Renal cortex interstitium (tissue), 11 donors: ENCODE measurements at regions not wholly inside any gene's neighbourhood (a gene's known extent, or its start where the extent isn't known, plus 50 kb on each side); places are given as distances from the start of the nearest gene placed in this dataset.
"Not testable (repeated sequence)": the region's sequence is repeated elsewhere in the genome, so short reads cannot be mapped to it uniquely, and the experiment has no call there.

ENCODE experiments used
- DNase-seq, 11 donors: peaks; one replicate each; pipeline ENCODE4 v3.0.0-alpha.2; 2013; ENCODE audit warnings: low read depth in 9 of 11, low spot score in 4 of 11; ENCODE audit errors: extremely low read depth in 1 of 11

- no peak for DNase-seq
Measured at GRCh38 chr9:31556667-31557463, 827.6 kb upstream of the ACO1 start.

GRCh38 chr9:31572190-31572589, 812.3 kb upstream of the ACO1 start:
- DNase-seq = not testable (repeated sequence)

GRCh38 chr9:31573561-31573960, 810.9 kb upstream of the ACO1 start:
- DNase-seq = no peak

DNA sequence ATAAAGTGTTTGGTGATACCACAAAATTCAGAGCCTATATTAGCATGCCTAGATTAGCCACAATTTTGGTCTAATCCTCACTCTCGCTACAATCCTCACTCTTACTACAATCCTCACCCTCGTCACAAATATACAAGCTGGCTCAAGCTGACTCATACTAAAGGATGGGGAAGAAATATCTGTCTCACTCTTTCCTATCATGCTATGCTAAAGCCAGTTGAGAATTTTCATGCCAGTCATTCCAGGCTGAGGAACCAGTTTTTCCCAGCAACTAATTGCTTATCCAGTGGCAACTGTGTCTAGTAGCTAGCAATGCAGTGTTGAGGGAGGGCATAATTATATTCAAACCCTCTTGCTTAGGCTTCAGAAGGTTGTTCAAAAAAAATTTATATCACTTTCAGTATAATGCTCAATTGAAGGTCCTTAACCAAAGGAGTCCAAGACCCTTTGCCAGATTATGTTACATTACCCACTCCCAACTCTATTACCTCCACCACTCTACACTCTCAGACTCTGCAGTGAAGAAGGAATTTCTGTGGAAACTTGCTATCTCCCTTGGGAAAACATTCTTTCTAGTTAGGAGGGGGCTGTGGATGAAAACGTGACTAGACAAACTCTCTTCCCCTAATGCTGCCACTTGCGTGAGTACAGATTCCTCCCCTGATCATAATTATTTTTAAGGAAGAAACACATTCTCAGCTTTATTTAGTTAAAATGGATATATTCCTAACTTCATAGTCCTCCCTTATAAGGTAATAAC, 810.3 kb upstream of the ACO1 start:
- no peak for DNase-seq

- no peak for DNase-seq
Measured at GRCh38 chr9:31582071-31582470, 802.4 kb upstream of the ACO1 start.

GRCh38 chr9:31582561-31582960, 801.9 kb upstream of the ACO1 start:
- DNase-seq = no peak

GRCh38 chr9:31585158-31585557, 799.3 kb upstream of the ACO1 start:
- DNase-seq = no peak

DNA sequence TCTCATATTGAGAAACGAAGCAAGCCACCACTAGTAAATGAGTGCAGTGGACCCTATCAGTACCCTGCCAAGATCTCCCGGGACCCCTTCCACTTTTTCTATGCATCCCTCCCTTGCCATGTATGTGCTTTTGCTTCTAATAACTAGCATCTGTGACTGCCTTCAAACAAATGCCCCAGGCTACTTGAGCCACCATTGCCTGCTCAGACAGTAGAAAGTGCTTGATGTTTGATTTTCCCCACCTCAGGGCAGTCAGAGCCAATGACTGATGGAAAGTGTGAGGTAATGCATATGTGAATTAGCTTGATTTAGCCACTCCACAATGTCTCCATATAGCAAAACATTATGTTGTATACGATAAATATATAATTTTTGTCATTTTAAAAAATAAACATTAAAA, 797.3 kb upstream of the ACO1 start:
- DNase-seq = no peak

- no peak for DNase-seq
Measured at GRCh38 chr9:31588006-31588405, 796.4 kb upstream of the ACO1 start.

- DNase-seq = no peak
Measured at GRCh38 chr9:31588756-31589155, 795.7 kb upstream of the ACO1 start.

GRCh38 chr9:31590091-31590490, 794.4 kb upstream of the ACO1 start:
- DNase-seq = no peak

GRCh38 chr9:31597086-31597485, 787.4 kb upstream of the ACO1 start:
- DNase-seq = not testable (repeated sequence)

DNA sequence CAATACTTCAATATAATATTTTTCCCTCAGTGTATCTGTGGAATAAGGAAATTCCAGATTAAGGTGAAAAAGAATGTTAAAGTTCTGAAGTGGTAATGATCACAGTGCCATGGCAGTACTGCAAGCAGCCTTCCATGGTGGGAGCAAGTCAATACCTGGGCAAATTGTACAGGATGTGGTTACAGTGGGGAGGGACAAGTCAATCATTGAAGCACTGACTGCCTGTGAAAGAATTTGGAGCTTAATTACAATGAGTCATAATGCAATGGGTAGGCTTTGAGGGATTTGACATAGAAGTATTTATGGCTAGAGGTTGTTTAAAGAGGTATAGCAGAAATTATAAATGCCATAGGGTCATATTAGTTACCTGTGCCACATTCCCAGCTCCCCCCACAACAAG, 786.5 kb upstream of the ACO1 start:
- DNase-seq = no peak

- DNase-seq = no peak
Measured at GRCh38 chr9:31601666-31602065, 782.8 kb upstream of the ACO1 start.

DNA sequence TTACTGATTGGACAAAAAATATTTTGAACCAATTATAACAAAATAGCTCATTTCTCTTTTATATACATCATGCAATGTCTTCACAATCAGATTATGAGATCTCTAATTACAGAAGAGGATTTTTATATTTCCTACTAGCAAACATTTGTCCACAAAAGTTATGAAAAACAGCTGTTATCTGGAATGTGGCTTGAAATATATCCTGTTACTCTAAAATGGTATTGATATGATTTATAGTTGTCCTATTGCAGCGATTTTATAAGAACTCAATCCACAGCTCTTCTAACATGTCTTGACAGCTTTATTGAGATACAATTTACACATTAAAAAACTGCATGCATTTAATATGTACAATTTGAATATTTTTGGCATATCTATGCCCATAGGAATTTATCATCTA, 779.9 kb upstream of the ACO1 start:
- peak in 1 of 11 donors; percentile 7 for DNase-seq

DNA sequence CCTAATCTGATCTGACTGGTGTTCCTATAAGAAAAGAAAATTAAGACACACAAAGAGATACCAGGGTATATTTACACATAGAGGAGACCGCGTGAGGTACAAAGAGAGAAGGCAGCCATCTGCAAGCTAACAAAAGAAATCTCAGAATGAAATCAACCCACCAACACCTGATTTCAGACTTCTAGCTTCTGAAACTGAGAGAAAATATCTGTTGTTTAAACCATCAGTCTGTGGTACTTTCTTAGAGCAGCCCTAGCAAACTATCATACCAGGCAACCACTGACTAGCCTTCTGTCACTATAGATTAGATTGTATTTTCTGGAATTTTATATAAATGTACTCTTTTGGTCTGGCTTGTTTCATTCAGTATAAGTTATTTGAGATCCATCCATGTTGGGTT, 779.3 kb upstream of the ACO1 start:
- DNase-seq = no peak

DNA sequence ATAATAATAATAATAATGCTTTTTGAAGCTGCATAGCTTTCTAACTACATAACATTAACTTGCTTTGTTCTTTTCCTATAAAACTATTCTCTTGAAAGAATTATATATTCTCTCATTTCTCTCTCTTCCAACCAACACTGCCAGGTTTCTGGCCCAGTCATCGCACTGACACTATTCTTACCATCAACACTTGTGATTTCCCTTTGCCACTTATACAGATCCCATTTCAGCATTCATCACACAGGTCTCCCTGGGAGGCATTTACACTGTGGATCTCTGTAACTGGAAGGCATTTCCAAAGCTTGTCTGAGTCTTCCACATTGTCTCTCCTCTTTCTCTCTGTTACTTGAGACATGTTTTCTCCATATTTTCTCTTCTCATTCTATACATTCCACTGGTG, 777.8 kb upstream of the ACO1 start:
- DNase-seq = no peak

GRCh38 chr9:31608416-31608815, 776.0 kb upstream of the ACO1 start:
- no peak for DNase-seq

DNA sequence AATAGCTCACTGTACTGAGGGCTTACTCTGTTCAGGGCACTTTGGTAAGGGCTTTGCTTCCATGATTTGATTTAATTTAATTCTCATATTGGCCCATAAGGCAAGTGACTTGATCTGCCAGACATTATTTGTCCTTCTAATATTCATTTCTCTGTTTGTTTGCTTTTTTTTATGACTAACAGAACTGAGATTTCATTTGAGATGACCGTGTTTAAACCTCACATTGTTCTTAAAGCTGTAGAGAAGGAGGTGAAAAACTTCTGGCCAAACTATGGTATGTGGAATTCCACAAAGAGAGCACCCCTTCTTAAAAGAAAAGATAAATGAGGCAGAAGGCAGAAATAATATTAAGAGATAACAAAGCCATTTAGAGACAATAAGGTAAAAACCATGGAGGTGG, 775.6 kb upstream of the ACO1 start:
- DNase-seq = no peak

DNA sequence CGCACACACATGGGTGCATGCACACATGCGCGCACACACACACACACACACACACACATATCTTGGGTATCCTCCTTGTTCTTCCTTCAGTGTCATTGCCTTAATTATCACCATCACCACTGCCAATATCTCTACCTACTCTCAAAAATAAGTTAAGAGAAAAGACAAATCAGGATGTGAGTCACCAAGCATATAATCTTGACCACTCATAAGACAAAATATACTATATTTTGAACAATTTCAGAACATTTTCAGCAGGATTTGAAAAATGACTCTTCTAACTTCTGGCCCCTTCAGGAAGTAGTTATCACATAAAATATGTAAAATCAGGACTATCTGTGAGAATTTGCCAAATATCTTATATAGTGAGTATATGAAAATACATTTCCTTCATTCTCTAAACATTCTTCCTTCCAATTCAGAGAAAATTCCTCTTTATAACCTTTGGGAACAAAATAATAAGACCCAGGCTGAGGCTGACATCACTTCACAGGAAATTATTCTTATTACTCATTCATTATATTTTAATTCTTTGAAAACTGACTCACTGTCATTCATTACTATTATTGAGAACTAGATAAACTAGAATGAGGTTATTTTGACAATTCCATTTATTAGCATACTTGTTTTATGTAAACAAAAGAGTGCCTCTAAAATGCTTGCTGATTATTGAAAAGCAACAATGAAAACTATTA, 772.0 kb upstream of the ACO1 start:
- DNase-seq = no peak
